Mesothelial cell of epicardium (in vitro differentiated cells): ENCODE measurements at regions not wholly inside any gene's neighbourhood (a gene's known extent, or its start where the extent isn't known, plus 50 kb on each side); places are given as distances from the start of the nearest gene placed in this dataset.

ENCODE experiments used
- DNase-seq, 2 experiments: peaks; one replicate each; pipeline ENCODE4 v3.0.0; 2021; ENCODE audit warnings: low spot score in 2 of 2; ENCODE audit not compliant: unreplicated experiment in 2 of 2
- H3K27ac Mint-ChIP-seq: 2 replicates; pipeline ENCODE4 v1.8.0; 2021; ENCODE audit warnings: mixed read lengths
- H3K27me3 Mint-ChIP-seq: 2 replicates; pipeline ENCODE4 v1.8.0; 2021; ENCODE audit warnings: low read depth, mixed read lengths
- H3K36me3 Mint-ChIP-seq: 2 replicates; pipeline ENCODE4 v1.8.0; 2021; ENCODE audit warnings: mixed read lengths
- H3K4me1 Mint-ChIP-seq: 2 replicates; pipeline ENCODE4 v1.8.0; 2021; ENCODE audit warnings: mixed read lengths
- H3K4me3 Mint-ChIP-seq: 2 replicates; pipeline ENCODE4 v1.8.0; 2021; ENCODE audit warnings: mild to moderate bottlenecking, moderate library complexity, mixed read lengths
- H3K9me3 Mint-ChIP-seq: 2 replicates; pipeline ENCODE4 v1.8.0; 2021; ENCODE audit warnings: mixed read lengths
- TF ChIP-seq, protein P1 (sequence below): fragments of 200-600 bp; sonication (generic); IDR thresholded peaks from one replicate; pipeline ENCODE4 v1.5.0; 2021; ENCODE audit warnings: antibody characterized with exemption; ENCODE audit not compliant: unreplicated experiment

DNA sequence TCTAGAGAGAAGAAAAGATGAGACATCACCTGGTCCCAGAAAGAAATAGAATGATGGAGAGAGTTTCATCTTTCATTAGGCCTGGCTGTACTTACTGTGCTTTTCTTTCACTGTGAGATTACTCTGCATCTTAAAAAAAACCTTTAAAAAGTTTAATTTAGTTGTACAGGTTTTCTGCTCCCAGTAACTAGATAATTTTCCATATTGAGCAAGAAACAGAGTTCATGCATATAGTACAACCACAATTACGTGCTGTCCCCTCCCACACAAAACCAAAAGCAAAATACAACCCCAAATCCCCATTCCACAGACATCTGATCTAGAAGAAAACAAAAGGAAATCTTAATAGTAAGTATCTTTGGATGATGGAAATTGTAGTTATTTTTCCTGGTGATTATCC is 371.2 kb downstream of the SH2D1A start:
- Mint-ChIP-seq H3K27ac (no peak overlapping the region), H3K9me3 (no peaks in the 10 kb centered on the region), H3K36me3 (no peaks in the 10 kb centered on the region), H3K27me3 (peaks cover 2% of the 10 kb centered on the region), H3K4me1 (no peaks in the 10 kb centered on the region), H3K4me3 (no peak overlapping the region)
- no peak for DNase-seq
- TF ChIP-seq, protein P1, sequence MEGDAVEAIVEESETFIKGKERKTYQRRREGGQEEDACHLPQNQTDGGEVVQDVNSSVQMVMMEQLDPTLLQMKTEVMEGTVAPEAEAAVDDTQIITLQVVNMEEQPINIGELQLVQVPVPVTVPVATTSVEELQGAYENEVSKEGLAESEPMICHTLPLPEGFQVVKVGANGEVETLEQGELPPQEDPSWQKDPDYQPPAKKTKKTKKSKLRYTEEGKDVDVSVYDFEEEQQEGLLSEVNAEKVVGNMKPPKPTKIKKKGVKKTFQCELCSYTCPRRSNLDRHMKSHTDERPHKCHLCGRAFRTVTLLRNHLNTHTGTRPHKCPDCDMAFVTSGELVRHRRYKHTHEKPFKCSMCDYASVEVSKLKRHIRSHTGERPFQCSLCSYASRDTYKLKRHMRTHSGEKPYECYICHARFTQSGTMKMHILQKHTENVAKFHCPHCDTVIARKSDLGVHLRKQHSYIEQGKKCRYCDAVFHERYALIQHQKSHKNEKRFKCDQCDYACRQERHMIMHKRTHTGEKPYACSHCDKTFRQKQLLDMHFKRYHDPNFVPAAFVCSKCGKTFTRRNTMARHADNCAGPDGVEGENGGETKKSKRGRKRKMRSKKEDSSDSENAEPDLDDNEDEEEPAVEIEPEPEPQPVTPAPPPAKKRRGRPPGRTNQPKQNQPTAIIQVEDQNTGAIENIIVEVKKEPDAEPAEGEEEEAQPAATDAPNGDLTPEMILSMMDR = no peak

DNA sequence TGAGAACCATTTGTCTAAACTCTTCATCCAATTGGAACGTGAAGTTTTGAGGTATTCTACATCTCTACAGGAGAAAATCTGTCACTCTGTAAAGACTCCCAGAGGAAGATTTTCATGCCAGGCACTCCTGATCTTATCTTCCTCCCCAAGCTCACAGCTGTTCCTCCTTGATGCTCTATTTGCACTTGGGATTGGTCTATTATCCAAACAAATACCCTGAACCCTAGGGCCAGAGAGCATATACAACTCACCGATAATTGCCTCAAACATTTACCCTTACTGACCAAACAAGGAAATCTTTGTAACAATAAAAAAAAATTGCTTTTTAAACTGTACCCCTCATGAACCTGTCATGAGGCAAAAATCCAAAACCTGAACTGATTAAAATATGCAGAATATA is 372.7 kb downstream of the SH2D1A start:
- no peak for DNase-seq
- Mint-ChIP-seq H3K9me3 (no peaks in the 10 kb centered on the region), H3K27ac (no peak overlapping the region), H3K27me3 (peaks cover 2% of the 10 kb centered on the region), H3K36me3 (no peaks in the 10 kb centered on the region), H3K4me3 (no peak overlapping the region), H3K4me1 (no peaks in the 10 kb centered on the region)
- TF ChIP-seq, protein P1 = no peak

DNA sequence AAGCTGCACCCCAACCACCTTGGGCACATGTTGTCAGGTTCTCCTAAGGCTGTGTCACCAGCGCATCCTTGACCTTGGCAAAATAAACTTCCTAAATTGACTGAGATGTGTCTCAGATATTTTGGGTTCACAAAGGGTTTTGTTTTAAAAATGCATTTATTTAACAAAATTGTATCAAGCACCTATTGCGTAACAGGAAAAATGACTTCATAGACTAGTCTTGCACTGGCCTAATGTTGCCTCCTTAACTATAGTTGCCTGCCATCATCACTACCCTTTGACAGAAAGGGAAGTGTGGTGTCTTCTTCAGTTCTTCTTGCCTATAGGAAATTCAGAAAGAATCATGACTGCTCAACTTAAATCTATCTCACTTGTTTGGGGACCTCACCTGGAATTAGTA is 374.2 kb downstream of the SH2D1A start:
- Mint-ChIP-seq H3K36me3 (no peaks in the 10 kb centered on the region), H3K4me3 (no peak overlapping the region), H3K27me3 (peaks cover 2% of the 10 kb centered on the region), H3K4me1 (peaks cover 3% of the 10 kb centered on the region), H3K27ac (no peak overlapping the region), H3K9me3 (no peaks in the 10 kb centered on the region)
- no peak for DNase-seq
- TF ChIP-seq, protein P1 = no peak

DNA sequence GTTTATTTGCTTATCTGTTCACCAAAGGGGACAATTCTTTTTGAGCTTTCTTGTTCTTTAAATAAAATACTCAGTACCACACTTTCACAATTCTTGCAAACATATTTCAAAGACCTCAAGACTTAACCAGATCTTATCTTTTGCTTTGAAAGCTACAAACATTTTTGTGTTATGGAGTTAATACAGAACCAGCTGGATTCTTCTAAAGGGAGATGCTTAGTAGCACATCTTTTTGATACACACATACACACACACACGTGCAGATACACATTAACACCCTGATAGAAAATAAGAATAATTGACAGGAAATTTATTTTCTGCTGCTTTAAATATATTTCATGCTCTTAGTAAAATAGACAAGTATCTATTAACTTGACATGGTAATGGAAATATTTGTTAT is 379.1 kb downstream of the SH2D1A start:
- peaks cover 11% of the 10 kb centered on the region for H3K4me1 Mint-ChIP-seq
- H3K27me3 Mint-ChIP-seq = peaks cover 2% of the 10 kb centered on the region
- TF ChIP-seq, protein P1 = no peak
- no peaks in the 10 kb centered on the region for H3K9me3 Mint-ChIP-seq
- no peak for DNase-seq
- H3K4me3 Mint-ChIP-seq = no peak overlapping the region
- no peak overlapping the region for H3K27ac Mint-ChIP-seq
- H3K36me3 Mint-ChIP-seq = no peaks in the 10 kb centered on the region

DNA sequence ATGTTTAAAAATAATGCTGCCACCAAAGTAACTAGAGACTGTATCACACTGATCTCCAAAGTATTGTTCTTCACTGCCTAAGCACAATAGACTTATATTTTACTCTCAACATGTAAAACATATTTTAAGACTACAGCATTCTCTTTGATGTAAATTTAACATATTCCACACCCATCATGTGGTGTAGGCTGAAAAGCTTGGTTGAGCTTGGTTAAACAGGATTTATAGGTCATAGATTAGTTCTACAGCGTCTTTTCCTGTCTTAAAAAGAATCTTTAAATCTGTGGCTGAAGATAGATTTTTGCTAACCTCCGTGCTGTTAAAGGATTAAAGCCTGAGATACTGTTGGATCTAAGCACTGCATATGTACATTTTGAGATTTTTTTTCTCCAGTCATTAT is 379.9 kb downstream of the SH2D1A start:
- Mint-ChIP-seq H3K9me3 (no peaks in the 10 kb centered on the region), H3K4me1 (peaks cover 11% of the 10 kb centered on the region), H3K4me3 (no peak overlapping the region), H3K27me3 (no peaks in the 10 kb centered on the region), H3K27ac (no peak overlapping the region), H3K36me3 (no peaks in the 10 kb centered on the region)
- TF ChIP-seq, protein P1 = no peak
- DNase-seq = no peak

DNA sequence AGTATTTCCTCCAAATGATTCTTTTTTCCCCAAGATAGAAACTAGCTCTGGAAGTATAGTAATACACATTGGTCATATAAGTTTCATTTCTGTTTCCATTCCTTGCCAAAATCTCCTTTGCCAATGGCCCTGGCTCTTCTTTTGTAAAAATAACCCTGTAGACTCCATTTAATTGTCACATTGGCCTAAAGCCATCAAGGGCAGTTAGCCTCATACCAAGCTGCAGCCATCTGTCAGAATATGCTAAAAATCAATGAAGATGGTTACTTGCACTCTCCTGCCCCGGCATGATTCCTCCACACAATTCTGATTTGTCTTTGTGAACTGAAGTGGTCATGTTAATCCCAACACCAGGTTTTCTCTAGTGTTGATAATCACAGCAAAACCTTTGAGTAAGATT is 380.5 kb downstream of the SH2D1A start:
- no peaks in the 10 kb centered on the region for H3K36me3 Mint-ChIP-seq
- peaks cover 11% of the 10 kb centered on the region for H3K4me1 Mint-ChIP-seq
- H3K27ac Mint-ChIP-seq = no peak overlapping the region
- DNase-seq = no peak
- no peak overlapping the region for H3K4me3 Mint-ChIP-seq
- no peaks in the 10 kb centered on the region for H3K9me3 Mint-ChIP-seq
- H3K27me3 Mint-ChIP-seq = no peaks in the 10 kb centered on the region
- TF ChIP-seq, protein P1 = no peak
